NCI-H524 treated with DMSO at 0.1 percent for 48 hours (cell line): ENCODE measurements at regions not wholly inside any gene's neighbourhood (a gene's known extent, or its start where the extent isn't known, plus 50 kb on each side); places are given as distances from the start of the nearest gene placed in this dataset.
"Not testable (repeated sequence)": the region's sequence is repeated elsewhere in the genome, so short reads cannot be mapped to it uniquely, and the experiment has no call there.

Source experiments
- DNase-seq: peaks from one replicate; lab custom pipeline; 2025; lab: John Stamatoyannopoulos, UW

DNA sequence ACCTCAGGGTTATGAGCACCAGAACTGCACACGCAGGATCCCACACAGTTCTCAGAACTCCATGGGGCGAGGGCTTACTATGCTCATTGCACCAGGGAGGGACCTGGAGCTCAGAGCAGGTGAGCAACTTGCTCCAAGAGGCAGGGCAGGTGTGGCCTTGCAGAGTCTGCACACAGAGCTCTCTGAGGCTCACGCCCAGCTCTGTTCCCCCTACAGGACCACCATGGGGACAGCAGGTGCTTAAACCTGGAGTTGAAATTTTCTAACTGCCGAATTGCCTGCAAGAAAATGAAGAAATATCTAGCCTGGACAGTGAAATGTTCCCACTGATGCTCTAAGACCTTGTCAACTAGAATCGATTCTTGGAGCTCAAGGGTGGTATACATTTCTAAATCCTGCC, 49.9 kb upstream of the MSMB start:
- DNase-seq, result not testable (repeated sequence)

DNA sequence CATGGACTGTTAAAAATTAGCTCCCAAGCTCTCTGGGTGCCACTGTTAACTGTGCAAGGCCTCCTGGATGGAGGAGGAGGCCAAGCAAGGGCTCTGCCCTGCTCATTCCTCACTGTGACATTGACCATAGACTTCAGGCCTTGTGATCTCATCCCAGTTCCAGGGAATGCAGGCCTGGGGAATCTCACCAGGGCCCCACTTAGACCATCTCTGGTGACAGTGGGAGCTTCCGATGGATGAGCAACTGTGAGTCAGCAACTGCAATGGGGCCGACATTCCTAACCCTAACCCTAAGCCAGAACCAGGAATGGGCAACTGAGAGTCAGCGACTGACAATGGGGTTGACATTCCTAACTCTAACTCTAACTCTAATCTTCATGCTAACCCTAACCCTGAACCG, 50.4 kb upstream of the MSMB start:
- DNase-seq, result no peak

DNA sequence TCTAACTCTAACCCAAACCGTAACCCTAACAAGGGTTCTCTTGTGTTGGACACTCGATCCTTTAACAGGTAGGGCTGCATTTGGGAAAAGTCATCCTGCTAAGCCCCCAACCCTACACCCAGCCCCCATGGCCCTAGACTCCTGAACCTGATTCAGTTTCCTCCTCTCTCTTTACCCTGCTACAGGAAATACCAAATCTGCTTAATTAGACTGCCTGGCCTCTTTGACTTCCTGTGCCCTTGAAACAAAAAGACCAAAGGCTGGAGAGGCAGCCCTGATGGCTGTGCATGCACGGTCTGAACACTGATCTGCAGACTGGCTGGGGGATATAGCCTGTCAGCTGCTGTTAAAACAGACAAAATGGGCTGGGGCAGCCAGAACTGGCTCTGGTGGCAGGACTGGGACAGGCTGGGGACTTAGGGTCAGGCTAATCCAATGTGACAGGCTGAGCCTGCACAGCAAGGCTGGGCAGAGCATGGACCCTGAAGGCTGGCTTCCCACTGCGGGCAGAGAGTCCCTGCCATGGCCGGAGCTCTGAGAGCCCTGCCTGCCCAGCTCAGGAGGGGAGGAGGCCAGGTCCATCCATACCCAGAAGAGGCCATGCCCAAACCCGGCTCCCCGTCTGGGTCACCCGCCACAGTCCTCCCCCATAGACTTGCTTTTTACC, 51.0 kb upstream of the MSMB start:
- DNase-seq, result no peak

DNA sequence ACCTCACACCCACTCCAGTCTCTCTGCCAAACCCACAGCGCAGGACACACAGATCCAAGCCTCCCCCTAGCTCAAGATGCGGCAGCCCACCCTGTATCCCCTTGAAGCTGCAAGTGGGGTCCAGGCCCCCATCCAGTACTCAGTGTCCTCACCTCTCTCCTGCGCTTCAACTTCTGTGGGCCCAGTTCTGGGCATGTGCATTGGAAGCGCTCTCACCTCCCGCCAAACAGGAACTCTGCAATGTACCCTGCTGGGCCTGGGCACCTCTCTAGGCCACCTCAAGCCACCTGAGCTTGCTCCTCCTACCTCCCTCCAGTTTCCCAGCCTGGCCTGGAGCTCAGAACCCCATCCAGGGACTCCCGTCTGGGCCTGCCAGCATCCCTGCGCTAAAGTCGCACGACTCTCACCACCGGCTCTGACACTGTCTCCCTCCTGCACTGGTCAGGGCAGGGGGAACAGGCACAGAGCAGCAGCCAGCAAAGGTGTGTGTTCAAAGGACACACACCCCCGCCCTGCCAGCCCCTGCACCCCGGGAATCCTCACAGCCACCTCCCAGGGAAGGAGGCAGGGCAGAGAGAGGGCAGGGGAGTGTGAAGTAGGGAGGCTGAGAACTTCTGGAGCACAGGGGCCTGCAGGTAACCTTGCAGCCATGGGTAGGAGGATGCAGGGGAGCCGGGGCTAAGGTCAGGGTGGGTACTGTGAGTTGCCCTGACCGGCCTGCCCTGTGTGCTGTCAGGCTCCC, 51.7 kb upstream of the MSMB start:
- no peak for DNase-seq

DNA sequence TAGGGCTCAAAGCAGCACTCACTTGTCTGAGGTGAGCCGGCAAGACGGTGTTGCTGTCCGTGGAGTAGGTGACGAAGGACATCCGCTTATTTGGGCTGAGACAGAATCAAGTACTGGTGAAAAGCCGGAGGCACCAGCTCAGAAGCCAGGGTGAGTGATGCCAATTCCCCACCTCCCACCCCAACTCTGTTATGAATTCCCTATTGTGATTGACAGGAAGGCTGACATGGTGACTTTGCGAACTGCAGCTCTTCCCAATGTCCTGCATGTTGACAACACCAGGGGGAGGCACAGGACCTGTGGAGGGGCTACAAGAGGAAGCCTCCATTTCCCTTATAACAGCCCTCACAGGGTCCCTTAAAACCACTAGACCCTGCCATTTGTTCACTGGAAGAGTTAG, 52.3 kb upstream of the MSMB start:
- DNase-seq, result no peak

DNA sequence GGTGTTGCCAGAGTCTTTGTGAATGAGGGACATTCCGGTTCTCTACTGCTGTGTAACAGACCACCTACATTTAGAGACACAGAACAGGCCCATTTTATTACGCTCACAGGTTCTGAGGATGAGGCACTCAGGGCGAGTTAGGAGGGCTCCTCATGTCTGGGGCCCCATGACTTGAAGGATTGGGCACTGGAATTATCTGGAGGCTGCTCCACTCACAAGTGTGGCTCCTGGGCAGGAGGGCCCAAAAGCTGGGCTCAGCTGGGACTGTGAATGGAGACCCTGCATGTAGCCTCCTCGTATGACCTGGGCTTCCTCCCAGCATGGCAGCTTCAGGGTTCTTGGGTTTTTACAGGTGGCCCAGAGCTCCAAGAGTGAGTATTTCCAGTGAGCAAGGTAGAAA, 52.9 kb upstream of the MSMB start:
- not testable (repeated sequence) for DNase-seq

DNA sequence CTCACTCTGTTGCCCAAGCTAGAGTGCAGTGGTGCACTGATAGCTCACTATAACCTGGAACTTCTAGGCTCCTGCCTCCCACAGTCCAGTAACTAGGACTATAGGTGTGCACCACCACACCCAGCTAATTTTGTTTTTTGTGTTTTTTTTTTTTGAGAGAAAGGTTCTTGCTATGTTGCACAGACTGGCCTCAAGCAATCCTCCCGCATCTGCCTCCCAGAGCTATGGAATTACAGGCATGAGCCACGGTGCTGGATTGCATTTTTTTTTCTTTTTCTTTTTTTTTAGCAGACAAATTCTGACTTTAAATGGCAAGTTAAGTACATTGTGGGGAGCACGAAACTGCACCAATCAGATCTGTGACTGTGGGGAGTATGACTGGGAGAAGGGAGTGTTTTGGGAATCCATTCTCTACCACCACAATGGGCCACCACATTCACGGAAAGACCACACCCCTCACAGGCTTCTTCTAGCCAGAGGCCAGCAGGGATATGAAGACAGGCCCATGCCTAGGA, 58.1 kb upstream of the MSMB start:
- DNase-seq, result no peak

DNA sequence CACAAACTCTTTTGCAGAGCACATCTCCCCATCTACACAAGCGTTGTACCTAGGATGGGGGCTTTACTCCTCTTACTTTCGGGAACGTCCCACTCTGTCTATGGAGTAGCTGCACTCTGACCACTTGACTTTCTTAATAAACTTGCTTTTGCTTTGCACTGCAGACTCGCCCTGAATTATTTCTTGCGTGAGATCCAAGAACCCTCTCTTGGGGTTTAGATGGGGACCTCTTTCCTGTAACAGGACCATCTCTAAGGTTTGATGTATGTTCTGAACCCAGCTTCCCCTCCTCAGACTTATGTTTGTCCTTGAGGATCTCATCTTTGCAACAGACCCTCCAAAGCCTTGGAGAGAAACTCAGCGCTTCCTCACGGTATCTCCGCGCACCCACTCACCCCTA, 59.3 kb upstream of the MSMB start:
- not testable (repeated sequence) for DNase-seq

DNA sequence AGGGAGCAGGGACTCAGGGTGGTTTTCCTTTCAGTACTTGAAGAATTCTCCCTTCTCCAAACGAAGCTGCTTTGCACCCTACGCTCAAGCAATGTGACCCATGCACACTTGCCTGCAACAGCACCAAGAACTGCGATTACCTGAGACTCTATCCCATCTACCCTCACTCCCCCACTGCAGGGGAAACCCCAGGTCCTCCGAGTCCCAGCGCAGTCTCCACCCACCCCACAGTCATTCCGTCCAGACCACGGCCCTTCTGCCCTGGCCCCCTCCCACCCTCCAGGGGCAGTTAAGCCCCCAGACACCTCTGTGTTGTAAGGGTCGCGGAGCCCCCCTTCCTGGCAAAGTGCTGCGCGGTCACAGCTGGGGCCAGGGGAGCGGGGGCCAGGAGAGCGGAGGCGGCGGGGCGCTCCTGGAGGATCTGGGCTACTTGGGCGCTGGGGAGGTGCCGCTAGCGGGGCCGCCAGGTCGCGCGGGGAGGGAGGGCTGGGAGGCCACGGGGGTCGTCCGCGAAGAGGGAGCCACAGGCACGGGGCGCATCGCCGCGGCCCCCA, 59.9 kb upstream of the MSMB start:
- DNase-seq, result not testable (repeated sequence)

DNA sequence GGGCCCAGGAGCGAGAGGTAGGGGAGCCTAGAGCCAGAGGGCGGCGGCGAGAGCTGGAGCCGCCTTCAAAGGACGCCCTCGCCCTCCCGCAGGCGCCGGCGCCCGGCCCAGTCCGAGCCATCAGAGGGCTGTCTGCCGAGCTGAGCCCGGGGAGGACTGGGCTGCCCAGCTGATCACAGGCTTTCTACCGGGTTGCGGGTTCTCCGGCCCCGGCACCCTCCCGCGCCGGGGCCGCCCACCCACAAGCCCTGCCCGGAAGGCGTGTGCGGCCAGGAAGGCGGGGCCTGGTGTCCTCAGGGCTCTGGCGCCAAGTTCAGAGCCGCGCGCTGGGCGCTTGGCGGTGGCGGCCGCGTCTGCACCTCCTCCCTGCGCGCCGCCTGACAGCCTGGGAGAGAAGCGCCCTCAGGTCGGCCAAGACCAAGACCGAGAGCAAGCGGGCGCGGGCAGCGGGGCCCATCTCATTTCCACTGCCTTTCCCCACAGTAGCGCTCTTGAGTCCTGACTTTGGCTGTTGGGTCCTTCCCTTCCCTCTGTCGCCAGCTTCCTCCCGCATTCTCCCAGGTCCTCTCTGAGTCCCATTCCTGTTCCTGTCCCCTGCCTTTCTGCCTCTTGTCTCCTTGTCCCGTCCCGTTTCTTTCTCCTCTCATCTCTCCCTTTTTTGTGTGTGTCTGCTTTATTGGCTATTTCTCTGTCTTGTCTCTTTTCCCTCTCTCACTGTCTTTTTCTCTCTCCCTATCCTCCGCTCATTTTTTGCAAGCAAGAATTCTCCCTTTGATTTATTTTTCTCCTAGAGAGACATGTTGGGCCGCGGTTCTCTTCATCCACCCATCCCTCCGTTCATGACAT, 60.6 kb upstream of the MSMB start:
- no peak for DNase-seq

DNA sequence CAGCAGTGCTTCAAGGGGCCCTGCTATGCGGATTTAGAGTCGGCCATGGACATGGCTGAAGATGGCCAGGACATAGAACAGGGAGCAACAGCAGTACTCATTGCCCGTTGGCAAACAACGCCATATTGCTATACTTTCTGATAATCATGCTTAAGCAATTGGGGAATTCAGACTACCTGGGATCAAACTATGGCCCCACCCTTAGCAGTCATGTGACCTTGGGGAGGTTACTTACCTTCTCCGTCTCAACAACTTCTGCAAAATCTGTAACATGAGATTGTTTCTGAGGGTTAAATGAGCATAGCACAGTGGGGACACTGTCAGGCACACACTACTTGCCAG, 62.1 kb upstream of the MSMB start:
- not testable (repeated sequence) for DNase-seq

DNA sequence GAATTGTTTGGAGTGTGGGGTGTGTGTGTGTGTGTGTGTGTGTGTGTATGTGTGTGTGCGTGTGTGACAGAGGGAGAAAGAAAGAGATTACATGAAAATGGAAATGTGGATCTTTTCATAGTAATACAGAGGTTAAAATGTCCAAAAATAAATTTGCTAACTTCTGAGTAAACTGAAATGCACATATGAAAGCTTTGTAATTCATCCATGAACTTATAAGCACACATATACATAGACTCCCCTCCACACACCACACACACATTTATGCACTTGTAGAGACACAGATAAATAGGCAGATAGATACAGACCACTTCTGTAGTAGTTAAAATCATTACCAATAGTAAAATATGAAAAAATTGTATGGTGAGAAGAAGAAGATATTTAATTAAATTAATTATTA, 108.2 kb upstream of the MSMB start:
- not testable (repeated sequence) for DNase-seq

DNA sequence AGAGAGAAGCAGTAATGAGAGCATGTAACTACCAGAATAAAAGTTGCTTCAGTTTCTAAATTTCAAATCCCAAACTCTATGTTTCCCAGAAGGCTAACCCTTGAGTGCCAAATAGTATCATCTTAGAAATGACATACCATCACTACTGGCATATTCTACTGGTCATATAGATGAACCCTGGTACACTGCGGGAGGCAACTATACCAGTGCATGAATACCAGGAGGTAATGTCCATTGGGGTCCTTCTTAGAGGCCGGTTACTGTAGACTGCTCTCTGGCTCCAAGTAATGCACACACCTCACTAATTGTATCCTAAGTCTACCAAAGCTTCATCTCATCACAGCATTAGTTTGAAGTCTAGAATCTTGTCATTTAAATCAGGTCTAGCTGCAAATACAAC, 108.6 kb upstream of the MSMB start:
- DNase-seq, result not testable (repeated sequence)

DNA sequence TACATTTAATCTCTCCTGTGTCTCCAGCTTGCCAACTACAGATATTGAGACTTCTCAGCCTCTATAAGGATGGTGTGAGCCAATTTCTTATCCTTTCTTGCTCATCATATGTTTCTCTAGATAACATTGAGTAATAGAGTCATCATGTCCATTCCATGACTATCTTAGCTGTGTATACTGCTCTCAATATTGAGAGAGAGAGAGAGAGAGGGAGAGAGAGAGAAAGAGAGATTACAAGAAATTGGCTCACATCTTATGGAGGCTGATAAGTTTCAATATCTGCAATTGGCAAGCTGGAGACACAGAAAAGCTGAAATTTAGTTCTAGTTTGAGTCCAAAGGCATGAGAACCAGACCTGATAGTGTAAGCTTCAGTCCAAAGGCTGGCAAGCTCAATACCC, 110.8 kb upstream of the MSMB start:
- not testable (repeated sequence) for DNase-seq

DNA sequence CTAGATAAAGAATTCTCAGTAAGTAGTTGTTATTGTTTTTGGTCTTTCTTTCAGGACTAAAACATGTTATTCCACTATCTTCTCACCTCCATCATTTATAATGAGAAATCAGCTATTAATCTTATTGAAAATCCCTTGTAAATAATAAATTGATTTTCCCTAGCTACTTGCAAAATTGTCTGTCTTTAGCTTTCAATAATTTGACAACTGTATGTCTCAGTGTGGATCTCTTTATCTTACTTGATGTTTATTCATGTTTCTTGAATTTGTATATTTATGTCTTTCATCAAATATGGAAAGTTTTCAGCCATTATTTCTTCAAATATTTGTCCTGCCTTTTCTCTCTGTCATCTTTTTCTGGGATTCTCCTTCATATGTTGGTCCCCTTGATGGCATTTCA, 117.1 kb upstream of the ANTXRL start:
- no peak for DNase-seq

DNA sequence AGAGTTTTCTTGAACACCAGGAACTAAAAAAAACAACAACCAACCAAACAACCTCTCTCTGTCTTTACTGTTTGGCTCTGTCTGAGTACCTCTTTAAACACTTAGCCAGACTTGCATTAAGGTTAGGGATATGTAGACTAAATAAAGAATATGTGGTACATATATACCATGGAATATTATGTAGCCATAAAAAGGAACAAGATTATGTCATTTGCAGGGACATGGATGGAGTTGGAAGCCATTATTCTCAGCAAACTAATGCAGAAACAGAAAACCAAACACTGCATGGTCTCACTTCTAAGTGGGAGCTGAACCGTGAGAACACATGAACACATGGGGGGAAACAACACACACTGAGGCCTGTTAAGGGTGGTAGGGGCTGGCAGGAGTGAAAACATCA, 116.0 kb upstream of the ANTXRL start:
- no peak for DNase-seq

DNA sequence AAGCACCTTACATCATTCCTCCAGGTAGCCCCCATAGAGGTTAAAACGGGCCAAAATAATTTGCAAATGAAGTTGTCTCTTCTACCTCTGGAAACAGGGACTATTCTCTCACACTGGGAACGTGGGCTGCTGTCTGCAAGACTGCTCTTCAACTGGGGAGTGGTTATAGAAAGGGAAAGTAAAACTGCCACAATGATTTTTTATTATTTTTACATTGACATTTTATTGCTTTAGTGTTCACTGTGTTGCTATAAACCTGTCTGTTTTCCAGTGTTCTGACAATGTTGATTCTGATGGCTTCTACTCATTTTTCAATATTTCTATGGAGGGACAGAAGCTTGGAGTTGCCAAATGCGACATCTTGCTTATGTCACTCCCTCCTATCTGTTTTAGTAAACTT, 115.1 kb upstream of the ANTXRL start:
- no peak for DNase-seq

DNA sequence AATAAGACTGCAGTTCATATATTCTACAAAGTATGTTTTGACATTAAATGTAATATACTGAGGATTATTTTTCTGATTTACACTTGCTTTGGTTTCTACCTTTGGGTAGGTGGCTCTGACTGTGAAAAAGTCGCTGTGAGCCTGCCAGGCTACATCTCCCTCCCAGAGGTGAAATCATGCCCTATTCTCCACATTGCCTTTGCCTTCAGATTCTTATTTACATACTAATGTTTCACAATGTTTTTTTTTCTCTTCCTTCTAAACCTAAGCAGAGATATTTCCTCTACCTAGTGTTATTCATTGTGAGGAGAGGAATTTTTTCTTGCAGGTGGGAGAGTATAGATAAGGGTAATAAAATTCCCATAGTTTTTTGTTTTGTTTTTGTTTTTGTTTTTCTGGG, 111.5 kb upstream of the ANTXRL start:
- no peak for DNase-seq

DNA sequence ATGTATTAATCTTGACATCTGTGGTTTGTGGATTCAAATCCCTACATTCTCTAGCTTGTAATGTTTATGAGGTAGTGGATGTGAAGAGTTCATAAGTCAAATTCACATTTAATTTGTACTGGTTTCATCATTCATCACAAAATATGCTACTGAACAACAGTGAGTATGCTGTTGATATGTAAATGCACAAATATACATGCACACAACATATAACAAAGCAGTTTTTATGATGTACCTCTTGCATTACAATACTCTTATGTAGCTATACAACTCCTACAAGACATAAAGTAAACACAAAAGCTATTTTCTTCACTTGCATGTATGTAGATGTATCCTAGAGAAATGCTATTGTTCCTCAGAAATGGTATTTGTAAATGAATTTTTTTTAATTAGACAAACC, 111.0 kb upstream of the ANTXRL start:
- DNase-seq, result no peak

DNA sequence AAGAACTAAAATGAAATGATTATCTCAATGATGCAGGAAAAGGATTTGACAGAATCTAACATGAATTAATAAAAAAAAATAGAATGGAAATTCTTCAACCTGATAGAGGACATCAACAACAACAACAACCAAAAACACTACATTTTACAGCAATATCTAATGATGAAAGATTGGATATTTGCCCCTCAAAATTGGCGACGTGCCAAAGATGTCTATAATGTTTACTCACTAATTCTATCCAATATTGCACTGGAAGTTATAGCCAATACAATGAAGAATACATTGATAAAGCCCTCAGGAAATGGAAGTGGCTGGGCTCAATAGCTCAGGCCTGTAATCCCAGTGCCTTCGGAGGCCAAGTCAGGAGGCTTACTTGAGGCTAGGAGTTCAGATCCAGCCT, 99.4 kb upstream of the ANTXRL start:
- not testable (repeated sequence) for DNase-seq

DNA sequence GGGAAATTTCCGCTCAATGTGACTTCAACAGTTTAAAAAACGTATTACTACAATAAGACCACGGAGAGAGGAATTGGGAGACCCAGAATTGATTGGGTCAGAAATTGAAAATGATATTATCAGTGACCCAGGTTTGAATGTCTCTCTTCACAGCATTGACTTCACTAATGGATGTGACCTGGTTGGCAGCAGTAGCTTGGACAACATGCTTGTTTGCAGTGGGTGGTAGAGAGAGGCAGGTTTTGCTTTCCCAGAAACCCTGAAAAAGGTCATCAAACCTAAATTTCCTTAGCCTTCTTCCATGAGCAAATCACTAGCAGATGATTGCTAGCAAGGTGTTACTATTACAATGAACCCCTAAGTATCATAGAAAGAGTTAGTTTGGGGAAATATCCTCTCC, 89.7 kb upstream of the ANTXRL start:
- no peak for DNase-seq

DNA sequence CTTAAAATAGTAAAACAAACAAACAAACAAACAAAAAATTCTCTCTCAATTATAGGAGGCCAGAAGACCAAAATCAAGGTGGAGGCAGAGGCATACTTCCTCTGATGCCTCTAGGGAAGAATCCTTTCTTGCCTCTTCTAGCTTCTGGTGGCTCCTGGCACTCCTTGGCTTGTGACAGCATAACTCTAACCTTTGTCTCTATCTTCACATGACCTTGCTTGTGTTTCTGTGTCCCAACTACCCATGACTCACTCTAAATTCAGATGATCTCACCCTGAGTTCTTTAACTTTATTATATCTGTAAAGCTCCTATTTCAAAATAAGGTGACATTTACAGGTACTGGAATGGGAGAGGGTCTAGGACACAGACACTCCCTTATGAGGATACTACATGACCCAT, 88.3 kb upstream of the ANTXRL start:
- DNase-seq, result no peak

DNA sequence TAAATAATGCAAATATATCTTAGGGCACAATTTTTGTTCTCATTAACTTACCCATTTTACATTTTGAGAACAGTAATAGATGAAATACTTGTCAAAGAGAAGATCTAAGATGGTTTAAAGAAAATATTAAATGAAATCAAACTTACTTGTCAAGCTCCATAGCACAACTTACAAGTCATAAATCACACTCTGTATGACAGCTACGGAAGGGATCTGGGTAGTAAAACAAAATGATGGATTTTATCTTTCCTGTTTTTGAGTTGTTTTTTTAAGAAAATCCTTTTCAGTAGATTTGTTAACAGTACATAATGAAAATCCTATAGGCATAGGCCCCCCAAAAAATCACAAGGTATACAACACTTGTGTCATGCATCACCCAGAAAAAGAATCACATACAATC, 84.4 kb upstream of the ANTXRL start:
- DNase-seq, result not testable (repeated sequence)
